ENCODE measurements at regions not wholly inside any gene's neighbourhood (a gene's known extent, or its start where the extent isn't known, plus 50 kb on each side); places are given as distances from the start of the nearest gene placed in this dataset.

DNA sequence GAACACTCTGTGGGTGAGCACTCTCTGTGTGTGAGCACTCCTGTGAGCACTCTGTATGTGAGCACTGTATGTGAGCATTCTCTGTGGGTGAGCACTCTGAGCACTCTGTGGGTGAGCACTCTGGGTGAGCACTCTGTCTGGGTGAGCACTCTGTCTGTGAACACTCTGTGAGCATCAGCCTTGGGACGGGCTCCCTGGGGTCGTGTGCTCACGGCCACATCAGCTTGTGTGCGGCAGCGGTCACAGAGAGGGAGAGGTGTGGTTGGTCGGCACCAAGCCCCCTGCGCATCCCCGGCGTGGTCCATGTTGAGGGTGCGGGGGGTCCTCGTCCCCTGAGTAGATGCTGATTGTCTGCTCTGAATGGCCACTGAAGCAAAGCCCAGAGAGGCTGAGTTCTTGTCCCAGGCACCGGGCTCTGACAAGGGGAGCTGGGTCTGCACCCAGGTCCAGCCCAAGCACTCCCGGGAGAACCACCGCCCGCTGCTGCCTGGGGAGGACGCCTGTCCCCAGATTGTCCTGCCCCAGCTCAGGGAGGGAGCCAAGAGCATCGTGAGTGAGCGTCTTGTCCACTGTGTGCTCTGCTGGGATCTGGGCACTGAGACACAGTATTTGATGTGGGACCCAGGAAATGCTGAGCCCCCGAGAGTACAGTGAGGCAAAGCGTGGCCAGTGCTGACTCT is 143.7 kb downstream of the DNAJB6 start:
- H3K4me1 ChIP-seq (ENCODE audit: insufficient read depth), result no peaks in the 10 kb centered on the region
- TF ChIP-seq POLR2A (IDR thresholded peaks at IDR 0.05) (no peak), EP300 (IDR thresholded peaks at IDR 0.05) (no peak)
- TF ChIP-seq, protein P1, sequence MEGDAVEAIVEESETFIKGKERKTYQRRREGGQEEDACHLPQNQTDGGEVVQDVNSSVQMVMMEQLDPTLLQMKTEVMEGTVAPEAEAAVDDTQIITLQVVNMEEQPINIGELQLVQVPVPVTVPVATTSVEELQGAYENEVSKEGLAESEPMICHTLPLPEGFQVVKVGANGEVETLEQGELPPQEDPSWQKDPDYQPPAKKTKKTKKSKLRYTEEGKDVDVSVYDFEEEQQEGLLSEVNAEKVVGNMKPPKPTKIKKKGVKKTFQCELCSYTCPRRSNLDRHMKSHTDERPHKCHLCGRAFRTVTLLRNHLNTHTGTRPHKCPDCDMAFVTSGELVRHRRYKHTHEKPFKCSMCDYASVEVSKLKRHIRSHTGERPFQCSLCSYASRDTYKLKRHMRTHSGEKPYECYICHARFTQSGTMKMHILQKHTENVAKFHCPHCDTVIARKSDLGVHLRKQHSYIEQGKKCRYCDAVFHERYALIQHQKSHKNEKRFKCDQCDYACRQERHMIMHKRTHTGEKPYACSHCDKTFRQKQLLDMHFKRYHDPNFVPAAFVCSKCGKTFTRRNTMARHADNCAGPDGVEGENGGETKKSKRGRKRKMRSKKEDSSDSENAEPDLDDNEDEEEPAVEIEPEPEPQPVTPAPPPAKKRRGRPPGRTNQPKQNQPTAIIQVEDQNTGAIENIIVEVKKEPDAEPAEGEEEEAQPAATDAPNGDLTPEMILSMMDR (IDR thresholded peaks at IDR 0.05), result no peak
- H3K9me3 ChIP-seq, result no peaks in the 10 kb centered on the region
- no peaks in the 10 kb centered on the region for H3K27me3 ChIP-seq
- intact Hi-C loops (cut with DNase I), result no loop called here
- H3K36me3 ChIP-seq, result no peaks in the 10 kb centered on the region
- 72 to 79% (median 75%) methylated on average over 18 to 20 of the region's 20 CpGs for WGBS, 3 donors
- DNase-seq, result peak in 1 of 5 donors; percentile 13
- no peak overlapping the region for H3K27ac ChIP-seq
- no peak overlapping the region for H3K4me3 ChIP-seq

DNA sequence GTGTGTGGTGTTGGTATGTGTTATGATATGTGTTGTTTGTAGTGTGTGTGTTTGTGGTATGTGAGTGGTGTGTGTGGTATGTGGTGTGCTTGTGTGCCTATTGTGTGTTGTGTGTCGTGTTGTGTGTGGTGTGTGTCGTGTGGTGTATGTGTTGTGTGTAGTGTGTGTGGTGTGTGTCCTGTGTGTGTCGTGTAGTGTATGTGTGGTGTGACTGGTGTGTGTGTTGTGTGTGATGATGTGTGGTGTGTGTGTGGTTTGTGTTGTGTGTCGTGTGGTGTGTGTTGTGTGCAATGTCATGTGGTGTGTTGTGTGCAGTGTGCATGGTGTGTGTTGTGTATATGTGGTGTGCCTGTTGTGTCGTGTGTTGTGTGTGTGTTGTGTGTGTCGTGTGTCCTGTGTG is 144.6 kb downstream of the DNAJB6 start:
- Histone ChIP-seq H3K4me1 (ENCODE audit: insufficient read depth) (no peaks in the 10 kb centered on the region), H3K27me3 (no peaks in the 10 kb centered on the region), H3K27ac (no peak overlapping the region), H3K36me3 (no peaks in the 10 kb centered on the region), H3K9me3 (no peaks in the 10 kb centered on the region), H3K4me3 (no peak overlapping the region)
- TF ChIP-seq, protein P1 (IDR thresholded peaks at IDR 0.05), result no peak
- no peak for TF ChIP-seq EP300 (IDR thresholded peaks at IDR 0.05)
- TF ChIP-seq POLR2A (IDR thresholded peaks at IDR 0.05), result no peak
- DNase-seq, result no peak
- WGBS, 3 donors, result 81 to 90% (median 86%) methylated on average over 6 of the region's 6 CpGs
- intact Hi-C loops (cut with DNase I), result no loop called here

DNA sequence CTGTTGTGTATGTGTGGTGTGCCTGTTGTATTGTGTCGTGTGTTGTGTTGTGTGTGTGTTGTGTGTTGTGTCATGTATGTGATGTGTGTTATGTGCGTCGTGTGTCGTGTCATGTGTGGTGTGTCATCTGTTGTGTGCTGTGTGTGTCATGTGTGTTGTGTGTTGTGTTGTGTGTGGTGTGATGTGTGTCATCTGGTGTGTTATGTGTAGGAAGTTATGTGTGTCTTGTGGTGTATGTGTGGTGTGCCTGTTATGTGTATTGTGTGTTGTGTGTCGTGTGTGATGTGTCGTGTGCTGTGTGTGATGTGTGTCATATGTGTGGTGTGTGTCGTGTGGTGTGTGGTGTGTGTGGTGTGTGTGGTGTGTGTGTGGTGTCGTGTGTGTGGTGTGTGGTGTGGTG is 145.2 kb downstream of the DNAJB6 start:
- Histone ChIP-seq H3K27ac (no peak overlapping the region), H3K9me3 (no peaks in the 10 kb centered on the region), H3K4me1 (ENCODE audit: insufficient read depth) (no peaks in the 10 kb centered on the region), H3K27me3 (no peaks in the 10 kb centered on the region), H3K4me3 (no peak overlapping the region), H3K36me3 (no peaks in the 10 kb centered on the region)
- DNase-seq, result no peak
- TF ChIP-seq, protein P1 (IDR thresholded peaks at IDR 0.05), result no peak
- TF ChIP-seq POLR2A (IDR thresholded peaks at IDR 0.05) (no peak), EP300 (IDR thresholded peaks at IDR 0.05) (no peak)
- intact Hi-C loops (cut with DNase I), result no loop called here
- WGBS, 3 donors, result 91 to 95% (median 91%) methylated on average over 8 of the region's 8 CpGs

DNA sequence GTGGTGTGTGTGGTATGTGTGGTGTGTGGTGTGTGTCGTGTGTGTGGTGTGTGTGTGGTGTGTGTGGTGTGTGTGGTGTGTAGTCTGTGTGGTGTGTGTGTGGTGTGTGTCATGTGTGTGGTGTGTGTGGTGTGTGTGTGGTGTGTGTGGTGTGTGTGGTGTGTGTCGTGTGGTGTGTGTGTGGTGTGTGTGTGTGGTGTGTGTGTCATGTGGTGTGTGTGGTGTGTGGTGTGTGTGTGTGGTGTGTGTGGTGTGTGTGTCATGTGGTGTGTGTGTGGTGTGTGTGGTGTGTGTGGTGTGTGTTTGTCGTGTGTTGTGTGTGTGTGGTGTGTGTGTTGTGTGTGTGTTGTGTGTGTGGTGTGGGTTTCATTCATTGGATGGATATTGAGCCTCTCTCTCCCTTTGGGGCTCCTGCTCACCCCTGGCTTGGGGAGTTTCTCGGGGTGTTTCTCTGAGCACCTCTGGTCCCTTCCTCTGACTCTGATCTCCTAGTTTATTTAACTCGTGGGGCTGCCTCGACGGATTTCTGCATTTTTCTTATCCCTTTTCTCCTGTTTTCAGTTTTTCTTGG is 145.8 kb downstream of the DNAJB6 start:
- WGBS, 3 donors, result 41 to 59% (median 45%) methylated on average over 6 to 7 of the region's 7 CpGs
- H3K4me1 ChIP-seq (ENCODE audit: insufficient read depth), result no peaks in the 10 kb centered on the region
- no peaks in the 10 kb centered on the region for H3K36me3 ChIP-seq
- H3K27me3 ChIP-seq, result no peaks in the 10 kb centered on the region
- intact Hi-C loops (cut with DNase I), result no loop called here
- no peaks in the 10 kb centered on the region for H3K9me3 ChIP-seq
- no peak overlapping the region for H3K27ac ChIP-seq
- H3K4me3 ChIP-seq, result no peak overlapping the region
- TF ChIP-seq, protein P1 (IDR thresholded peaks at IDR 0.05), result no peak
- TF ChIP-seq POLR2A (IDR thresholded peaks at IDR 0.05) (no peak), EP300 (IDR thresholded peaks at IDR 0.05) (no peak)
- DNase-seq, result peak in 1 of 5 donors; percentile 1
